H9 (cell line): ENCODE measurements at regions not wholly inside any gene's neighbourhood (a gene's known extent, or its start where the extent isn't known, plus 50 kb on each side); places are given as distances from the start of the nearest gene placed in this dataset.

Experiments used
- DNase-seq: peaks from one replicate; pipeline ENCODE4 v3.0.0-alpha.2; 2017
- H2AFZ ChIP-seq: one replicate; pipeline ENCODE4 v1.6.1; 2013; ENCODE audit warnings: mild to moderate bottlenecking, low read length, control low read depth, moderate library complexity
- H2AK5ac ChIP-seq: 2 replicates; pipeline ENCODE4 v1.6.1; 2013; ENCODE audit warnings: low read length, control low read depth, mixed read lengths; ENCODE audit not compliant: insufficient read length
- H2BK120ac ChIP-seq: one replicate; pipeline ENCODE4 v1.6.1; 2013; ENCODE audit warnings: low read depth, mild to moderate bottlenecking, low read length, control low read depth, inconsistent platforms; ENCODE audit not compliant: poor library complexity, severe bottlenecking
- H2BK12ac ChIP-seq: 2 replicates; pipeline ENCODE4 v1.6.1; 2013; ENCODE audit warnings: low read length, control low read depth, mixed read lengths, low read depth; ENCODE audit not compliant: insufficient read length
- H2BK15ac ChIP-seq: 2 replicates; pipeline ENCODE4 v1.6.1; 2013; ENCODE audit warnings: low read depth, low read length, control low read depth
- H2BK20ac ChIP-seq: one replicate; pipeline ENCODE4 v1.6.1; 2013; ENCODE audit warnings: low read depth, mild to moderate bottlenecking, low read length, control low read depth, inconsistent platforms; ENCODE audit not compliant: poor library complexity, severe bottlenecking
- H2BK5ac ChIP-seq: 2 replicates; pipeline ENCODE4 v1.6.1; 2013; ENCODE audit warnings: low read length, control low read depth, mixed read lengths; ENCODE audit not compliant: insufficient read length
- H3K14ac ChIP-seq: 2 replicates; pipeline ENCODE4 v1.6.1; 2013; ENCODE audit warnings: low read length, control low read depth; ENCODE audit not compliant: insufficient read depth
- H3K18ac ChIP-seq: 2 replicates; pipeline ENCODE4 v1.6.1; 2013; ENCODE audit warnings: low read depth, mild to moderate bottlenecking, mixed read lengths, low read length, control low read depth; ENCODE audit not compliant: insufficient read length
- H3K23ac ChIP-seq: 2 replicates; pipeline ENCODE4 v1.6.1; 2013; ENCODE audit warnings: low read length, control low read depth, mixed read lengths, low read depth; ENCODE audit not compliant: insufficient read length
- H3K23me2 ChIP-seq: 2 replicates; pipeline ENCODE4 v1.6.1; 2013; ENCODE audit warnings: low read depth, mild to moderate bottlenecking, mixed read lengths, low read length, control low read depth; ENCODE audit not compliant: insufficient read length, poor library complexity, severe bottlenecking
- H3K27ac ChIP-seq: 2 replicates; pipeline ENCODE4 v1.5.1; 2013; ENCODE audit warnings: low read length, control low read depth, mixed read lengths, low read depth; ENCODE audit not compliant: insufficient read length
- H3K27me3 ChIP-seq: 2 replicates; pipeline ENCODE4 v1.6.1; 2013; ENCODE audit warnings: low read length, control low read depth, inconsistent platforms; ENCODE audit not compliant: insufficient read depth
- H3K4ac ChIP-seq: 2 replicates; pipeline ENCODE4 v1.6.1; 2013; ENCODE audit warnings: low read depth, mild to moderate bottlenecking, control low read depth, inconsistent platforms, low read length, moderate library complexity
- H3K4me1 ChIP-seq: 2 replicates; pipeline ENCODE4 v1.6.1; 2013; ENCODE audit warnings: low read length, control low read depth, inconsistent platforms; ENCODE audit not compliant: insufficient read depth
- H3K4me2 ChIP-seq: 2 replicates; pipeline ENCODE4 v1.6.1; 2013; ENCODE audit warnings: low read length, control low read depth, mixed read lengths; ENCODE audit not compliant: insufficient read length, insufficient read depth
- H3K56ac ChIP-seq: 2 replicates; pipeline ENCODE4 v1.6.1; 2013; ENCODE audit warnings: low read depth, mild to moderate bottlenecking, mixed read lengths, low read length, control low read depth; ENCODE audit not compliant: insufficient read length
- H3K79me1 ChIP-seq: 2 replicates; pipeline ENCODE4 v1.6.1; 2013; ENCODE audit warnings: low read depth, mild to moderate bottlenecking, moderate library complexity, low read length, control low read depth, inconsistent platforms; ENCODE audit not compliant: insufficient read depth, poor library complexity, severe bottlenecking
- H3K79me2 ChIP-seq: 2 replicates; pipeline ENCODE4 v1.6.1; 2013; ENCODE audit warnings: low read length, control low read depth, inconsistent platforms; ENCODE audit not compliant: insufficient read depth
- H3K9ac ChIP-seq: 2 replicates; pipeline ENCODE4 v1.6.1; 2013; ENCODE audit warnings: low read length, control low read depth, mixed read lengths; ENCODE audit not compliant: insufficient read length; ENCODE audit errors: extremely low read depth
- H3K9me3 ChIP-seq: one replicate; pipeline ENCODE4 v1.6.1; 2013; ENCODE audit warnings: low read depth, low read length, inconsistent platforms; ENCODE audit not compliant: control insufficient read depth
- H3T11ph ChIP-seq: one replicate; pipeline ENCODE4 v1.6.1; 2013; ENCODE audit warnings: mild to moderate bottlenecking, low read length, control low read depth, inconsistent platforms
- H4K20me1 ChIP-seq: one replicate; pipeline ENCODE4 v1.6.1; 2013; ENCODE audit not compliant: control insufficient read depth, insufficient read length, insufficient read depth
- H4K5ac ChIP-seq: 2 replicates; pipeline ENCODE4 v1.6.1; 2013; ENCODE audit warnings: low read depth, mild to moderate bottlenecking, mixed read lengths, low read length, control low read depth; ENCODE audit not compliant: insufficient read length
- H4K8ac ChIP-seq: replicated peaks from 2 replicates; pipeline ENCODE4 v1.6.1; 2013; ENCODE audit warnings: low read length, control low read depth, mixed read lengths, low read depth; ENCODE audit not compliant: insufficient read length
- H4K91ac ChIP-seq: 2 replicates; pipeline ENCODE4 v1.6.1; 2013; ENCODE audit warnings: low read depth, mild to moderate bottlenecking, moderate library complexity, mixed read lengths, low read length, control low read depth; ENCODE audit not compliant: insufficient read length
- H3K27ac Mint-ChIP-seq, 3 experiments: 2 replicates in 2 of 3; 3 replicates in 1 of 3; pipeline ENCODE4 v1.8.0; 2020 to 2021; ENCODE audit warnings: mixed read lengths in 3 of 3, mild to moderate bottlenecking in 1 of 3, moderate library complexity in 1 of 3
- H3K27me3 Mint-ChIP-seq: 2 replicates; pipeline ENCODE4 v1.8.0; 2021; ENCODE audit warnings: low read depth, mild to moderate bottlenecking, moderate library complexity, mixed read lengths
- H3K36me3 Mint-ChIP-seq, 3 experiments: 2 replicates in 2 of 3; 3 replicates in 1 of 3; pipeline ENCODE4 v1.8.0; 2020 to 2021; ENCODE audit warnings: low read depth in 3 of 3, mixed read lengths in 3 of 3; ENCODE audit not compliant: insufficient read depth in 1 of 3
- H3K4me1 Mint-ChIP-seq, 2 experiments: 2 replicates each; pipeline ENCODE4 v1.8.0; 2020; ENCODE audit warnings: mixed read lengths in 2 of 2
- H3K4me3 Mint-ChIP-seq, 2 experiments: 2 replicates in 1 of 2; 3 replicates in 1 of 2; pipeline ENCODE4 v1.8.0; 2020 to 2021; ENCODE audit warnings: mild to moderate bottlenecking in 2 of 2, mixed read lengths in 2 of 2, moderate library complexity in 1 of 2
- H3K9me3 Mint-ChIP-seq, 2 experiments: 2 replicates in 1 of 2; 3 replicates in 1 of 2; pipeline ENCODE4 v1.8.0; 2020; ENCODE audit warnings: mild to moderate bottlenecking in 2 of 2, mixed read lengths in 2 of 2, moderate library complexity in 1 of 2
- WGBS: extraction: QIAGEN DNeasy Blood & Tissue Kit; methylation state at CpG from one replicate; pipeline ENCODE4 v1.1.7; 2013; ENCODE audit warnings: missing lambda C conversion rate, low lambda C conversion rate, mixed read lengths; ENCODE audit not compliant: insufficient read length; ENCODE audit errors: extremely low coverage; 5-methylcytosine and 5-hydroxymethylcytosine counted together
- TF ChIP-seq, protein P1 (sequence below): fragments of 200-600 bp; sonication (generic); conservative IDR thresholded peaks from 3 replicates; pipeline ENCODE4 v1.8.0; 2021; ENCODE audit warnings: antibody characterized with exemption, mild to moderate bottlenecking

DNA sequence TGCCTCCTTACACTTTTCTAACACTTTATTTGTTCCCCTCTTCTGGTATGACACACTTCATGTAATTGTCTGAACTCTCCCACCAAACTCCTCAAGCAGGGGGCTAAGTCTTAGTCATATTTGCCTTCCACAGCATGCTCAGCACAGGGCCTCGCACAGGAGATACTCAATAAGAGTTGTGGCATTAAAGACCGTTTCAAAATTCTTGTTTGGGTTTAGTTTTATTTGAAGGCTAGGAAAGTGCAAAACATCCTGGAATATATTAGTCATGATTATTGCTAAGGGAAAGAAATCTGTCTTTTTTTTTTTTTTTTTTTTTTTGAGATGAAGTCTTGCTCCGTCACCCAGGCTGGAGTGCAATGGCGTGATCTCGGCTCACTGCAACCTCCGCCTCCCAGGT lies 137.6 kb upstream of the ECI2 start:
- no peak overlapping the region for H2BK120ac ChIP-seq
- no peak overlapping the region for H3K4me2 ChIP-seq
- no peak overlapping the region for H2BK12ac ChIP-seq
- no peaks in the 10 kb centered on the region; a peak in 2 of 5 replicates for H3K9me3 Mint-ChIP-seq
- H4K20me1 ChIP-seq, result no peaks in the 10 kb centered on the region
- no peak for DNase-seq
- no peak overlapping the region for H3K23ac ChIP-seq
- H3K9ac ChIP-seq, result no peak overlapping the region
- no peak overlapping the region for H3T11ph ChIP-seq
- H4K5ac ChIP-seq, result no peak overlapping the region
- no peaks in the 10 kb centered on the region for H3K27me3 ChIP-seq
- H2BK15ac ChIP-seq, result no peak overlapping the region
- no peak overlapping the region for H4K8ac ChIP-seq
- no peak overlapping the region for H3K56ac ChIP-seq
- H3K4me3 Mint-ChIP-seq, result no peak overlapping the region
- TF ChIP-seq, protein P1, sequence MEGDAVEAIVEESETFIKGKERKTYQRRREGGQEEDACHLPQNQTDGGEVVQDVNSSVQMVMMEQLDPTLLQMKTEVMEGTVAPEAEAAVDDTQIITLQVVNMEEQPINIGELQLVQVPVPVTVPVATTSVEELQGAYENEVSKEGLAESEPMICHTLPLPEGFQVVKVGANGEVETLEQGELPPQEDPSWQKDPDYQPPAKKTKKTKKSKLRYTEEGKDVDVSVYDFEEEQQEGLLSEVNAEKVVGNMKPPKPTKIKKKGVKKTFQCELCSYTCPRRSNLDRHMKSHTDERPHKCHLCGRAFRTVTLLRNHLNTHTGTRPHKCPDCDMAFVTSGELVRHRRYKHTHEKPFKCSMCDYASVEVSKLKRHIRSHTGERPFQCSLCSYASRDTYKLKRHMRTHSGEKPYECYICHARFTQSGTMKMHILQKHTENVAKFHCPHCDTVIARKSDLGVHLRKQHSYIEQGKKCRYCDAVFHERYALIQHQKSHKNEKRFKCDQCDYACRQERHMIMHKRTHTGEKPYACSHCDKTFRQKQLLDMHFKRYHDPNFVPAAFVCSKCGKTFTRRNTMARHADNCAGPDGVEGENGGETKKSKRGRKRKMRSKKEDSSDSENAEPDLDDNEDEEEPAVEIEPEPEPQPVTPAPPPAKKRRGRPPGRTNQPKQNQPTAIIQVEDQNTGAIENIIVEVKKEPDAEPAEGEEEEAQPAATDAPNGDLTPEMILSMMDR, result no peak
- WGBS, result no CpG with 5 or more reads among the region's 6 CpGs
- H3K36me3 Mint-ChIP-seq, result no peaks in the 10 kb centered on the region
- no peak overlapping the region for H3K27ac ChIP-seq
- no peaks in the 10 kb centered on the region for H3K79me1 ChIP-seq
- peaks cover 5% of the 10 kb centered on the region in 2 experiments; a peak in 3 of 4 replicates for H3K4me1 Mint-ChIP-seq
- no peaks in the 10 kb centered on the region for H3K79me2 ChIP-seq
- H3K4me1 ChIP-seq, result no peaks in the 10 kb centered on the region
- H3K9me3 ChIP-seq, result no peaks in the 10 kb centered on the region
- H3K4ac ChIP-seq, result no peak overlapping the region
- H3K18ac ChIP-seq, result no peak overlapping the region
- no peak overlapping the region for H2BK5ac ChIP-seq
- H2BK20ac ChIP-seq, result no peak overlapping the region
- no peak overlapping the region for H3K27ac Mint-ChIP-seq
- no peak overlapping the region for H3K14ac ChIP-seq
- H3K27me3 Mint-ChIP-seq, result peaks cover 3% of the 10 kb centered on the region; the same call in 1 of the 2 replicates
- H2AFZ ChIP-seq, result no peak overlapping the region
- no peak overlapping the region for H4K91ac ChIP-seq
- no peak overlapping the region for H2AK5ac ChIP-seq
- H3K23me2 ChIP-seq, result no peaks in the 10 kb centered on the region
